ENCODE measurements at regions not wholly inside any gene's neighbourhood (a gene's known extent, or its start where the extent isn't known, plus 50 kb on each side); places are given as distances from the start of the nearest gene placed in this dataset.

- no peak for TF ChIP-seq CTCF (IDR thresholded peaks at IDR 0.05)
- no peak for TF ChIP-seq POLR2AphosphoS5 (IDR thresholded peaks at IDR 0.05; ENCODE audit: insufficient read depth in 1 of 2, low read depth in 1 of 2)
These were observed 252.9 kb upstream of the CDH8 start for GRCh38 chr16:62288990-62289629.

Data from vagina (tissue), 2 donors.